CD4-positive, alpha-beta memory T cell (primary cell): ENCODE measurements at regions not wholly inside any gene's neighbourhood (a gene's known extent, or its start where the extent isn't known, plus 50 kb on each side); places are given as distances from the start of the nearest gene placed in this dataset.
A peak's percentile ranks its signal among the peaks of the same experiment; 100 is the strongest.

Experiments
- CTCF ChIA-PET: fragments of 350-600 bp; sonication (Branson Sonifier 250); formaldehyde crosslinking; loops from one replicate; lab custom pipeline; 2021; ENCODE audit warnings: inconsistent platforms; ENCODE audit not compliant: partially characterized antibody; lab: Charles Lee
- POLR2A ChIA-PET: fragments of 350-600 bp; sonication (Branson Sonifier 250); formaldehyde crosslinking; loops from one replicate; lab custom pipeline; 2021; ENCODE audit not compliant: partially characterized antibody; lab: Charles Lee
- DNase-seq, 5 donors: peaks; one replicate each; pipeline versions ENCODE4 v3.0.0 to v3.0.0-alpha.2; 2020 to 2022; ENCODE audit warnings: mixed read lengths in 1 of 5
- H3K27ac ChIP-seq: one replicate; pipeline ENCODE4 v1.7.0; 2013; ENCODE audit warnings: low read depth, low read length
- H3K27me3 ChIP-seq: 2 replicates; pipeline ENCODE4 v1.7.0; 2013; ENCODE audit warnings: mild to moderate bottlenecking, low read length, moderate library complexity; ENCODE audit not compliant: insufficient read depth
- H3K36me3 ChIP-seq: 2 replicates; pipeline ENCODE4 v1.7.0; 2013; ENCODE audit warnings: mild to moderate bottlenecking, low read length, moderate library complexity; ENCODE audit not compliant: insufficient read depth
- H3K4me1 ChIP-seq: 2 replicates; pipeline ENCODE4 v1.7.0; 2013; ENCODE audit warnings: mild to moderate bottlenecking, low read length, moderate library complexity; ENCODE audit not compliant: insufficient read depth
- H3K4me3 ChIP-seq, 2 donors: one replicate each; pipeline ENCODE4 v1.7.0; 2013; ENCODE audit warnings: low read length in 2 of 2, mild to moderate bottlenecking in 1 of 2
- H3K9me3 ChIP-seq, 2 donors: one replicate each; pipeline ENCODE4 v1.7.0; 2013; ENCODE audit warnings: low read length in 2 of 2, control low read depth in 1 of 2; ENCODE audit not compliant: control insufficient read depth in 1 of 2
- H3K27ac Mint-ChIP-seq, 7 donors: one replicate each; pipeline ENCODE4 v1.8.0; 2020 to 2021; ENCODE audit warnings: mixed read lengths in 7 of 7, mild to moderate bottlenecking in 6 of 7, inconsistent platforms in 3 of 7, moderate library complexity in 3 of 7
- H3K27me3 Mint-ChIP-seq, 2 donors: one replicate each; pipeline ENCODE4 v1.8.0; 2020 to 2021; ENCODE audit warnings: mixed read lengths in 2 of 2
- H3K36me3 Mint-ChIP-seq, 2 donors: one replicate each; pipeline ENCODE4 v1.8.0; 2020 to 2021; ENCODE audit warnings: mixed read lengths in 2 of 2, inconsistent platforms in 1 of 2, mild to moderate bottlenecking in 1 of 2
- H3K4me1 Mint-ChIP-seq, 4 donors: one replicate each; pipeline ENCODE4 v1.8.0; 2020 to 2021; ENCODE audit warnings: mixed read lengths in 4 of 4, mild to moderate bottlenecking in 1 of 4
- H3K4me3 Mint-ChIP-seq, 8 donors: one replicate each; pipeline ENCODE4 v1.8.0; 2020 to 2021; ENCODE audit warnings: mixed read lengths in 8 of 8, mild to moderate bottlenecking in 7 of 8, moderate library complexity in 6 of 8, inconsistent platforms in 3 of 8
- H3K9me3 Mint-ChIP-seq, 8 donors: one replicate each; pipeline ENCODE4 v1.8.0; 2020 to 2021; ENCODE audit warnings: mixed read lengths in 8 of 8, mild to moderate bottlenecking in 5 of 8, inconsistent platforms in 3 of 8, moderate library complexity in 1 of 8
- intact Hi-C: fragments of 100-400 bp; cut with micrococcal nuclease; formaldehyde crosslinking; loops from one replicate; pipeline ENCODE4 v1.15.1; 2023

GRCh38 chr7:142445019-142445686, 187.3 kb upstream of the PRSS58 start:
- H3K4me1 Mint-ChIP-seq: peaks cover 20 to 42% (median 32%) of the 10 kb centered on the region in 4 donors
- H3K9me3 ChIP-seq: no peaks in the 10 kb centered on the region
- H3K36me3 ChIP-seq: no peaks in the 10 kb centered on the region
- no peak overlapping the region for H3K27ac ChIP-seq
- CTCF ChIA-PET: interaction anchor here (0.6 to 8.6 kb wide), 15 partner anchors 10 to 373 kb away, joined by 3 to 128 read pairs (median 4); no protein-coding TSS in a partner anchor
- POLR2A ChIA-PET: interaction anchor here (1.0 to 3.3 kb wide), 5 partner anchors 14 to 366 kb away, joined by 3 to 20 read pairs (median 4); no protein-coding TSS in a partner anchor
- peaks cover 28% of the 10 kb centered on the region for H3K4me1 ChIP-seq
- H3K27me3 ChIP-seq: no peaks in the 10 kb centered on the region
- no peaks in the 10 kb centered on the region for H3K36me3 Mint-ChIP-seq
- peak overlapping the region in 5 of 8 donors; percentile 25 to 53 (median 40) for H3K4me3 Mint-ChIP-seq
- peak in 4 of 5 donors; percentile 29 to 46 (median 38) for DNase-seq
- H3K4me3 ChIP-seq: no peak overlapping the region
- intact Hi-C loops: loop anchor here (2.0 to 5.0 kb wide), 2 partner anchors 367 to 558 kb away; no protein-coding TSS in a partner anchor
- no peaks in the 10 kb centered on the region for H3K9me3 Mint-ChIP-seq
- H3K27ac Mint-ChIP-seq: peak overlapping the region; percentile 46 to 88 (median 73)
- no peaks in the 10 kb centered on the region for H3K27me3 Mint-ChIP-seq

- intact Hi-C loops: loop anchor here (2.0 to 5.0 kb wide), 2 partner anchors 34 to 559 kb away; no protein-coding TSS in a partner anchor
- Histone ChIP-seq H3K4me1 (peaks cover 36% of the 10 kb centered on the region), H3K4me3 (no peak overlapping the region), H3K27me3 (no peaks in the 10 kb centered on the region), H3K36me3 (no peaks in the 10 kb centered on the region), H3K9me3 (no peaks in the 10 kb centered on the region), H3K27ac (no peak overlapping the region)
- Mint-ChIP-seq H3K27ac (peak overlapping the region in 2 of 7 donors; percentile 8 to 75), H3K4me1 (peaks cover 23 to 52% (median 42%) of the 10 kb centered on the region in 4 donors), H3K27me3 (no peaks in the 10 kb centered on the region), H3K36me3 (no peaks in the 10 kb centered on the region), H3K4me3 (peak overlapping the region in 2 of 8 donors; percentile 18 to 28), H3K9me3 (no peaks in the 10 kb centered on the region)
- ChIA-PET CTCF (interaction anchor here (1.1 to 8.6 kb wide), 8 partner anchors 10 to 368 kb away, joined by 3 to 128 read pairs (median 4); no protein-coding TSS in a partner anchor), POLR2A (interaction anchor here (0.8 to 3.3 kb wide), 6 partner anchors 16 to 368 kb away, joined by 3 to 20 read pairs (median 4); no protein-coding TSS in a partner anchor)
- DNase-seq: no peak
These were observed 185.6 kb upstream of the PRSS58 start for GRCh38 chr7:142443216-142444010.

- Mint-ChIP-seq H3K4me1 (peaks cover 25 to 57% (median 45%) of the 10 kb centered on the region in 4 donors), H3K27me3 (no peaks in the 10 kb centered on the region), H3K27ac (peak overlapping the region in 3 of 7 donors; percentile 44 to 59 (median 48)), H3K36me3 (no peaks in the 10 kb centered on the region), H3K4me3 (peak overlapping the region in 4 of 8 donors; percentile 21 to 61 (median 52)), H3K9me3 (no peaks in the 10 kb centered on the region)
- intact Hi-C loops: loop anchor here (5.0 kb wide), 1 partner anchor 35 kb away; no protein-coding TSS in a partner anchor
- peaks cover 36% of the 10 kb centered on the region for H3K4me1 ChIP-seq
- CTCF ChIA-PET: interaction anchor here (1.1 to 8.6 kb wide), 7 partner anchors 18 to 369 kb away, joined by 3 to 128 read pairs (median 3); no protein-coding TSS in a partner anchor
- no peaks in the 10 kb centered on the region for H3K27me3 ChIP-seq
- no peak overlapping the region for H3K4me3 ChIP-seq
- POLR2A ChIA-PET: interaction anchor here (1.9 to 3.3 kb wide), 2 partner anchors 17 to 366 kb away, joined by 4 to 20 read pairs; no protein-coding TSS in a partner anchor
- no peaks in the 10 kb centered on the region for H3K9me3 ChIP-seq
- H3K36me3 ChIP-seq: no peaks in the 10 kb centered on the region
- no peak overlapping the region for H3K27ac ChIP-seq
- DNase-seq: no peak
These were observed 184.5 kb upstream of the PRSS58 start for GRCh38 chr7:142442396-142442795.

- H3K27ac Mint-ChIP-seq: peak overlapping the region; percentile 10 to 75 (median 35)
- CTCF ChIA-PET: interaction anchor here (1.2 to 8.6 kb wide), 6 partner anchors 7 to 373 kb away, joined by 3 to 128 read pairs (median 4); no protein-coding TSS in a partner anchor
- intact Hi-C loops: loop anchor here (2.0 to 5.0 kb wide), 2 partner anchors 18 to 36 kb away; no protein-coding TSS in a partner anchor
- H3K36me3 Mint-ChIP-seq: no peaks in the 10 kb centered on the region
- Histone ChIP-seq H3K4me1 (peaks cover 36% of the 10 kb centered on the region), H3K27ac (no peak overlapping the region), H3K27me3 (no peaks in the 10 kb centered on the region), H3K4me3 (no peak overlapping the region), H3K36me3 (no peaks in the 10 kb centered on the region), H3K9me3 (no peaks in the 10 kb centered on the region)
- H3K4me3 Mint-ChIP-seq: peak overlapping the region in 7 of 8 donors; percentile 39 to 71 (median 51)
- POLR2A ChIA-PET: interaction anchor here (0.6 to 2.4 kb wide), 6 partner anchors 18 to 370 kb away, joined by 3 to 7 read pairs (median 4); no protein-coding TSS in a partner anchor
- H3K27me3 Mint-ChIP-seq: no peaks in the 10 kb centered on the region
- peak in 4 of 5 donors; percentile 23 to 58 (median 34) for DNase-seq
- peaks cover 25 to 60% (median 47%) of the 10 kb centered on the region in 4 donors for H3K4me1 Mint-ChIP-seq
- no peaks in the 10 kb centered on the region for H3K9me3 Mint-ChIP-seq
These were observed 183.1 kb upstream of the PRSS58 start for GRCh38 chr7:142440906-142441411.

- Histone ChIP-seq H3K4me3 (no peak overlapping the region), H3K36me3 (no peaks in the 10 kb centered on the region), H3K27ac (no peak overlapping the region), H3K27me3 (no peaks in the 10 kb centered on the region), H3K9me3 (no peaks in the 10 kb centered on the region), H3K4me1 (peaks cover 37% of the 10 kb centered on the region)
- no peaks in the 10 kb centered on the region for H3K9me3 Mint-ChIP-seq
- H3K36me3 Mint-ChIP-seq: no peaks in the 10 kb centered on the region
- H3K27ac Mint-ChIP-seq: peak overlapping the region in 5 of 7 donors; percentile 38 to 81 (median 57)
- DNase-seq: no peak
- CTCF ChIA-PET: interaction anchor here (1.0 to 8.6 kb wide), 14 partner anchors 8 to 800 kb away, joined by 3 to 128 read pairs (median 4); no protein-coding TSS in a partner anchor
- peaks cover 28 to 66% (median 52%) of the 10 kb centered on the region in 4 donors for H3K4me1 Mint-ChIP-seq
- no peaks in the 10 kb centered on the region for H3K27me3 Mint-ChIP-seq
- H3K4me3 Mint-ChIP-seq: peak overlapping the region in 7 of 8 donors; percentile 27 to 63 (median 43)
- intact Hi-C loops: loop anchor here (2.0 to 5.0 kb wide), 2 partner anchors 18 to 37 kb away; no protein-coding TSS in a partner anchor
- POLR2A ChIA-PET: interaction anchor here (0.8 to 2.4 kb wide), 4 partner anchors 359 to 371 kb away, joined by 3 to 7 read pairs (median 4); no protein-coding TSS in a partner anchor
These were observed 182.5 kb upstream of the PRSS58 start for GRCh38 chr7:142440219-142440905.

- Mint-ChIP-seq H3K27ac (peak overlapping the region in 3 of 7 donors; percentile 19 to 54 (median 38)), H3K27me3 (no peaks in the 10 kb centered on the region), H3K4me1 (peaks cover 30 to 66% (median 51%) of the 10 kb centered on the region in 4 donors), H3K36me3 (no peaks in the 10 kb centered on the region), H3K9me3 (no peaks in the 10 kb centered on the region), H3K4me3 (peak overlapping the region in 1 of 8 donors; percentile 32)
- Histone ChIP-seq H3K27me3 (no peaks in the 10 kb centered on the region), H3K27ac (no peak overlapping the region), H3K4me1 (peaks cover 42% of the 10 kb centered on the region), H3K36me3 (no peaks in the 10 kb centered on the region), H3K4me3 (no peak overlapping the region), H3K9me3 (no peaks in the 10 kb centered on the region)
- ChIA-PET CTCF (interaction anchor here (1.0 to 8.6 kb wide), 15 partner anchors 9 to 801 kb away, joined by 3 to 128 read pairs (median 4); no protein-coding TSS in a partner anchor), POLR2A (interaction anchor here (2.4 kb wide), 1 partner anchor 371 kb away, joined by 7 read pairs; no protein-coding TSS in a partner anchor)
- intact Hi-C loops: loop anchor here (2.0 to 5.0 kb wide), 2 partner anchors 19 to 38 kb away; no protein-coding TSS in a partner anchor
- no peak for DNase-seq
These were observed 181.9 kb upstream of the PRSS58 start for GRCh38 chr7:142439739-142440138.
